K562 (cell line): ENCODE measurements at regions not wholly inside any gene's neighbourhood (a gene's known extent, or its start where the extent isn't known, plus 50 kb on each side); places are given as distances from the start of the nearest gene placed in this dataset.

Experiments used
- ATAC-seq: fragments of 200-7000 bp; cut with Tn5 transposase; 3 replicates; pipeline ENCODE4 v1.9.1; 2020; ENCODE audit warnings: moderate library complexity
- BruUV-seq: library from RNA; stranded (reverse); fragments of 400-500 nt; replicated peaks from 2 replicates; lab custom pipeline; 2021; lab: Mats Ljungman, UMichigan
- CTCF ChIA-PET: fragments of 300-600 bp; formaldehyde crosslinking; extraction: SDS; loops from one replicate; lab custom pipeline; 2021; ENCODE audit warnings: low intra/inter-chr PET ratio; lab: Yijun Ruan, JAX
- POLR2A ChIA-PET: fragments of 300-600, 350-650 bp; sonication (Branson Sonifier 250); formaldehyde crosslinking; extraction: SDS; loops from one replicate; lab custom pipeline; 2021; ENCODE audit warnings: antibody characterized with exemption, inconsistent platforms; lab: Yijun Ruan, JAX
- DNase-seq, 4 experiments: peaks; one replicate each; pipeline versions ENCODE4 v3.0.0 to v3.0.0-alpha.2; 2011 to 2018; ENCODE audit warnings: low spot score in 3 of 4, mixed read lengths in 3 of 4; ENCODE audit errors: extremely low read depth in 1 of 4
- FAIRE-seq: peaks from 2 replicates; lab custom pipeline; 2011; peaks lifted over from hg19 to GRCh38; lab: Jason Lieb, UNC
- H2AFZ ChIP-seq: 2 replicates; pipeline ENCODE4 v1.6.0; 2011; ENCODE audit warnings: low read depth, low read length, control low read depth, inconsistent platforms
- H3K27ac ChIP-seq: fragments of 200-600 bp; 3 replicates; pipeline ENCODE4 v1.8.0; 2011; ENCODE audit warnings: low read depth, mild to moderate bottlenecking, control low read depth, inconsistent platforms, low read length, moderate library complexity, mixed read lengths; ENCODE audit errors: extremely low read depth
- H3K27me3 ChIP-seq, 2 experiments: fragments of 300-600 bp in 1 of 2; 2 replicates in 1 of 2; 3 replicates in 1 of 2; pipeline versions ENCODE4 v1.6.0 to v1.8.0; 2011; ENCODE audit warnings: inconsistent platforms in 2 of 2, low read length in 2 of 2, mild to moderate bottlenecking in 1 of 2, mixed read lengths in 1 of 2, moderate library complexity in 1 of 2; ENCODE audit not compliant: control insufficient read depth in 2 of 2, insufficient read depth in 2 of 2
- H3K36me3 ChIP-seq: fragments of 300-600 bp; 3 replicates; pipeline ENCODE4 v1.8.0; 2011; ENCODE audit warnings: mild to moderate bottlenecking, low read length, inconsistent platforms; ENCODE audit not compliant: control insufficient read depth, insufficient read depth
- H3K4me1 ChIP-seq, 2 experiments: fragments of 200-600 bp in 1 of 2; replicated peaks in 1 of 2; 2 replicates in 1 of 2; 3 replicates in 1 of 2; pipeline versions ENCODE4 v1.5.1 to v1.8.0; 2011; ENCODE audit warnings: inconsistent platforms in 2 of 2, low read length in 2 of 2, mild to moderate bottlenecking in 1 of 2, mixed read lengths in 1 of 2, moderate library complexity in 1 of 2; ENCODE audit not compliant: control insufficient read depth in 2 of 2, insufficient read depth in 2 of 2
- H3K4me2 ChIP-seq: 2 replicates; pipeline ENCODE4 v1.6.1; 2011; ENCODE audit warnings: low read length, control low read depth, inconsistent platforms, mixed read lengths; ENCODE audit not compliant: insufficient read depth
- H3K4me3 ChIP-seq: fragments of 200-600 bp; sonication (generic), shearing (Covaris generic); 2 replicates; pipeline ENCODE4 v1.5.1; 2016; ENCODE audit warnings: control low read depth, inconsistent platforms
- H3K79me2 ChIP-seq: fragments of 200-600 bp; 3 replicates; pipeline ENCODE4 v1.8.0; 2011; ENCODE audit warnings: low read length, inconsistent platforms; ENCODE audit not compliant: control insufficient read depth, insufficient read depth
- H3K9ac ChIP-seq, 2 experiments: 2 replicates each; pipeline versions ENCODE4 v1.6.0 to v1.6.1; 2011; ENCODE audit warnings: low read depth in 2 of 2, low read length in 2 of 2, control low read depth in 1 of 2, inconsistent platforms in 1 of 2, mild to moderate bottlenecking in 1 of 2, mixed read lengths in 1 of 2; ENCODE audit not compliant: insufficient read depth in 1 of 2
- H3K9me1 ChIP-seq: one replicate; pipeline ENCODE4 v1.6.0; 2011; ENCODE audit warnings: inconsistent platforms, mild to moderate bottlenecking, low read length, moderate library complexity; ENCODE audit not compliant: control insufficient read depth, insufficient read depth
- H3K9me3 ChIP-seq: replicated peaks from 2 replicates; pipeline ENCODE4 v1.5.1; 2011; ENCODE audit warnings: low read depth, low read length, inconsistent platforms; ENCODE audit not compliant: control insufficient read depth, insufficient read depth
- H4K20me1 ChIP-seq: replicated peaks from 2 replicates; pipeline ENCODE4 v1.6.1; 2011; ENCODE audit warnings: low read length, inconsistent platforms, mixed read lengths; ENCODE audit not compliant: control insufficient read depth, insufficient read depth
- CHCHD3 ChIP-seq: fragments of 250-450 bp; sonication (Bioruptor Pico); IDR thresholded peaks from 2 replicates; pipeline ENCODE4 v2.1.2; 2022; ENCODE audit warnings: mild to moderate bottlenecking
- HMGN3 ChIP-seq: IDR thresholded peaks from 2 replicates; pipeline ENCODE4 v1.6.1; 2011; ENCODE audit warnings: borderline replicate concordance, low read depth, mild to moderate bottlenecking, mixed read lengths, low read length; ENCODE audit not compliant: insufficient read length; ENCODE audit errors: extremely low read depth
- MTF1 ChIP-seq: fragments of 250-450 bp; sonication (Bioruptor Pico); IDR thresholded peaks from 2 replicates; pipeline ENCODE4 v1.9.0; 2021; ENCODE audit warnings: moderate library complexity, mild to moderate bottlenecking, inconsistent platforms, borderline replicate concordance
- NFRKB ChIP-seq: fragments of 450-650 bp; IDR thresholded peaks from 2 replicates; pipeline ENCODE4 v1.6.1; 2016; ENCODE audit warnings: low read depth
- PTRF ChIP-seq: fragments of 450-650 bp; IDR thresholded peaks from 2 replicates; pipeline ENCODE4 v1.6.1; 2016; ENCODE audit warnings: mild to moderate bottlenecking, missing genetic modification characterization, missing compliant biosample characterization
- PYGO2 ChIP-seq: fragments of 450-650 bp; IDR thresholded peaks from 2 replicates; pipeline ENCODE4 v1.6.1; 2016; ENCODE audit warnings: mild to moderate bottlenecking, missing genetic modification characterization, moderate library complexity, missing compliant biosample characterization
- SIN3B ChIP-seq: fragments of 450-650 bp; IDR thresholded peaks from 2 replicates; pipeline ENCODE4 v1.6.1; 2017; ENCODE audit warnings: low read depth, mild to moderate bottlenecking, moderate library complexity
- SPI1 ChIP-seq: IDR thresholded peaks from 2 replicates; pipeline ENCODE4 v1.6.1; 2011; ENCODE audit warnings: low read depth, low read length, control low read depth, borderline replicate concordance
- XRCC4 ChIP-seq: IDR thresholded peaks from one replicate; pipeline ENCODE4 v1.6.1; 2011; ENCODE audit not compliant: insufficient read depth, insufficient read length; ENCODE audit errors: extremely low read depth
- ZFPM2 ChIP-seq: fragments of 250-450 bp; sonication (Bioruptor Pico); IDR thresholded peaks from 2 replicates; pipeline ENCODE4 v1.5.1; 2022; ENCODE audit warnings: mild to moderate bottlenecking
- ZNF695 ChIP-seq: fragments of 450-650 bp; formaldehyde crosslinking; IDR thresholded peaks from 2 replicates; pipeline ENCODE4 v1.4.0; 2020; ENCODE audit warnings: mild to moderate bottlenecking, moderate library complexity
- WGBS: fragments of 100-300 bp; shearing (Covaris generic); methylation state at CpG from one replicate; pipeline ENCODE4 v1.1.6; 2016; ENCODE audit warnings: low coverage, mixed read lengths; ENCODE audit not compliant: insufficient coverage; ENCODE audit errors: missing lambda C conversion rate; 5-methylcytosine and 5-hydroxymethylcytosine counted together
- in situ Hi-C: fragments of 300-500 bp; cut with MboI; formaldehyde crosslinking; loops from 4 replicates; pipeline ENCODE4 v1.15.0; 2018; ENCODE audit warnings: inconsistent platforms, mixed read lengths
- intact Hi-C: fragments of 100-400 bp; cut with micrococcal nuclease; formaldehyde crosslinking; loops from 2 replicates; pipeline ENCODE4 v1.14.2; 2022
- TF ChIP-seq, protein P1 (sequence below): fragments of 250-450 bp; sonication (Bioruptor Pico); IDR thresholded peaks from 2 replicates; pipeline ENCODE4 v1.8.0; 2021; ENCODE audit warnings: moderate library complexity, mild to moderate bottlenecking, inconsistent platforms
- TF ChIP-seq, protein P2 (sequence below): sonication (generic); formaldehyde crosslinking; IDR thresholded peaks from 2 replicates; pipeline ENCODE4 v1.8.1; 2023; ENCODE audit warnings: mild to moderate bottlenecking, missing genetic modification reagents

DNA sequence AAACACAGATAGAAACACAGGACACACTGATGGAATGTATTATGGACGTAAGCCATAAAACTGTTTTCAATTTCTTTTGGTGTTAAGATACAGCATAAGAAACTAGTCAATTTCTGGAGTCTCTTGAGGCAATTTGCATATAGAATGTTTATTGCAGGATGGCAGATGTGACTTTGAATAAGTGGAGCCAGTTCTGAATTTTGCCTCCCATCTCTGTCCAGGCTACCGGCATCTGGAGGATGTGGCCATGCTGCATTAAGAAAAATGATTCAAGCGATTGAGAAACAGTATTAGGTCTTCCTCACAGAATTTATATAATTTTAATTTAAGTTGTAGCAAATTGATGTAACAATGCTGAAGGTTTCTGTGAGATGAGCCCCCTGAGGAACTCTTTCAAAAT, 81.5 kb downstream of the CHST2 start:
- Histone ChIP-seq H3K79me2 (no peaks in the 10 kb centered on the region), H3K27me3 (no peaks in the 10 kb centered on the region), H3K4me2 (no peak overlapping the region), H3K36me3 (no peaks in the 10 kb centered on the region), H3K9ac (no peak overlapping the region), H3K4me1 (peaks cover 3 to 5% of the 10 kb centered on the region in 2 experiments; a peak in 2 of 5 replicates), H3K9me3 (no peaks in the 10 kb centered on the region), H3K27ac (no peak overlapping the region), H3K4me3 (no peak overlapping the region), H2AFZ (no peak overlapping the region), H3K9me1 (no peaks in the 10 kb centered on the region), H4K20me1 (no peaks in the 10 kb centered on the region)
- ChIA-PET CTCF (no interaction called here), POLR2A (interaction anchor here (2.0 kb wide), 1 partner anchor 15 kb away, joined by 4 read pairs; no protein-coding TSS in a partner anchor)
- WGBS: 81% methylated on average over 3 of the region's 3 CpGs
- in situ Hi-C loops: no loop called here
- BruUV-seq: no TSS peak
- TF ChIP-seq CHCHD3 (CRISPR knock-in tag) (no peak), ZFPM2 (CRISPR knock-in tag) (no peak), MTF1 (no peak), HMGN3 (no peak), PYGO2 (no peak), PTRF (tag) (no peak), NFRKB (no peak), ZNF695 (no peak), SPI1 (no peak), SIN3B (no peak), XRCC4 (no peak)
- TF ChIP-seq, protein P1, sequence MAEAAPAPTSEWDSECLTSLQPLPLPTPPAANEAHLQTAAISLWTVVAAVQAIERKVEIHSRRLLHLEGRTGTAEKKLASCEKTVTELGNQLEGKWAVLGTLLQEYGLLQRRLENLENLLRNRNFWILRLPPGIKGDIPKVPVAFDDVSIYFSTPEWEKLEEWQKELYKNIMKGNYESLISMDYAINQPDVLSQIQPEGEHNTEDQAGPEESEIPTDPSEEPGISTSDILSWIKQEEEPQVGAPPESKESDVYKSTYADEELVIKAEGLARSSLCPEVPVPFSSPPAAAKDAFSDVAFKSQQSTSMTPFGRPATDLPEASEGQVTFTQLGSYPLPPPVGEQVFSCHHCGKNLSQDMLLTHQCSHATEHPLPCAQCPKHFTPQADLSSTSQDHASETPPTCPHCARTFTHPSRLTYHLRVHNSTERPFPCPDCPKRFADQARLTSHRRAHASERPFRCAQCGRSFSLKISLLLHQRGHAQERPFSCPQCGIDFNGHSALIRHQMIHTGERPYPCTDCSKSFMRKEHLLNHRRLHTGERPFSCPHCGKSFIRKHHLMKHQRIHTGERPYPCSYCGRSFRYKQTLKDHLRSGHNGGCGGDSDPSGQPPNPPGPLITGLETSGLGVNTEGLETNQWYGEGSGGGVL (CRISPR knock-in tag): no peak
- TF ChIP-seq, protein P2, sequence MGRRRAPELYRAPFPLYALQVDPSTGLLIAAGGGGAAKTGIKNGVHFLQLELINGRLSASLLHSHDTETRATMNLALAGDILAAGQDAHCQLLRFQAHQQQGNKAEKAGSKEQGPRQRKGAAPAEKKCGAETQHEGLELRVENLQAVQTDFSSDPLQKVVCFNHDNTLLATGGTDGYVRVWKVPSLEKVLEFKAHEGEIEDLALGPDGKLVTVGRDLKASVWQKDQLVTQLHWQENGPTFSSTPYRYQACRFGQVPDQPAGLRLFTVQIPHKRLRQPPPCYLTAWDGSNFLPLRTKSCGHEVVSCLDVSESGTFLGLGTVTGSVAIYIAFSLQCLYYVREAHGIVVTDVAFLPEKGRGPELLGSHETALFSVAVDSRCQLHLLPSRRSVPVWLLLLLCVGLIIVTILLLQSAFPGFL (CRISPR knock-in tag): no peak
- FAIRE-seq (no peak), ATAC-seq (no peak), DNase-seq (no peak)
- intact Hi-C loops: no loop called here
